Gastroesophageal sphincter (tissue), 3 donors: ENCODE measurements at regions not wholly inside any gene's neighbourhood (a gene's known extent, or its start where the extent isn't known, plus 50 kb on each side); places are given as distances from the start of the nearest gene placed in this dataset.

Experiments
- CTCF ChIP-seq, 4 experiments: fragments of 200-600 bp in 2 of 4; fragments of 450-650 bp in 2 of 4; sonication (generic) in 1 of 4; IDR thresholded peaks; one replicate each; pipeline ENCODE4 v1.5.1; 2017 to 2019; ENCODE audit warnings: antibody characterized with exemption in 4 of 4, mild to moderate bottlenecking in 2 of 4, moderate library complexity in 2 of 4
- EP300 ChIP-seq: sonication (generic); formaldehyde crosslinking; IDR thresholded peaks from one replicate; pipeline ENCODE4 v1.6.1; 2017; ENCODE audit warnings: antibody characterized with exemption, mild to moderate bottlenecking
- POLR2A ChIP-seq, 2 donors: fragments of 450-650 bp; IDR thresholded peaks; one replicate each; pipeline ENCODE4 v1.6.1; 2017; ENCODE audit warnings: antibody characterized with exemption in 2 of 2, mild to moderate bottlenecking in 2 of 2, moderate library complexity in 1 of 2

- TF ChIP-seq CTCF (IDR thresholded peaks at IDR 0.05) (no peak), EP300 (no peak), POLR2A (IDR thresholded peaks at IDR 0.05) (no peak)
Observed at GRCh38 chr22:27598792-27599191, 202.8 kb downstream of the MN1 start.
